Motor neuron (in vitro differentiated cells): ENCODE measurements at regions not wholly inside any gene's neighbourhood (a gene's known extent, or its start where the extent isn't known, plus 50 kb on each side); places are given as distances from the start of the nearest gene placed in this dataset.

Experiments
- ATAC-seq, 8 experiments: fragments of 200-7000 bp; cut with Tn5 transposase; replicated peaks in 6 of 8; 2 replicates each; pipeline ENCODE4 v1.8.0; 2021; ENCODE audit warnings: mild to moderate bottlenecking in 8 of 8, moderate library complexity in 8 of 8
- H3K27ac ChIP-seq, 2 donors: fragments of 250-450 bp; sonication (Bioruptor Pico); 2 replicates each; pipeline ENCODE4 v1.9.0; 2021; ENCODE audit warnings: antibody characterized with exemption in 2 of 2, mild to moderate bottlenecking in 2 of 2, moderate library complexity in 1 of 2
- H3K4me1 ChIP-seq, 2 donors: fragments of 250-450 bp; sonication (Bioruptor Pico); replicated peaks in 1 of 2; 2 replicates each; pipeline ENCODE4 v1.6.1; 2021; ENCODE audit warnings: antibody characterized with exemption in 2 of 2, mild to moderate bottlenecking in 2 of 2, moderate library complexity in 1 of 2
- H3K4me3 ChIP-seq, 5 donors: fragments of 250-450 bp; sonication (Bioruptor Pico); 2 replicates each; pipeline ENCODE4 v1.9.0; 2021; ENCODE audit warnings: antibody characterized with exemption in 5 of 5, mild to moderate bottlenecking in 5 of 5, moderate library complexity in 4 of 5
- WGBS, 10 experiments: fragments of 450-650 bp; shearing (Covaris generic); methylation state at CpG; one replicate each; pipeline ENCODE4 v1.0.0; 2022; 5-methylcytosine and 5-hydroxymethylcytosine counted together
- in situ Hi-C, 9 experiments: fragments of 400-800 bp; cut with MboI; loops; one replicate each; pipeline ENCODE4 v1.15.0; 2021; ENCODE audit warnings: low sequenced_read_pairs in 9 of 9, low pct_unique_long_range_greater_than_20kb in 2 of 9; ENCODE audit not compliant: unreplicated experiment in 9 of 9

GRCh38 chr3:25899352-25900101 lies 109.6 kb downstream of the OXSM start:
- ATAC-seq: no peak
- in situ Hi-C loops: no loop called here
- Histone ChIP-seq H3K27ac (no peak overlapping the region), H3K4me1 (peaks cover 0 to 2% of the 10 kb centered on the region in 2 donors), H3K4me3 (no peak overlapping the region)
- WGBS, 10 experiments: 17 to 80% (median 42%) methylated on average over 1 to 2 of the region's 2 CpGs

GRCh38 chr3:25900161-25900560 lies 110.3 kb downstream of the OXSM start:
- H3K4me1 ChIP-seq: peaks cover 0 to 2% of the 10 kb centered on the region in 2 donors
- ATAC-seq: no peak
- no peak overlapping the region for H3K4me3 ChIP-seq
- in situ Hi-C loops: no loop called here
- no peak overlapping the region for H3K27ac ChIP-seq
- 14 to 94% (median 75%) methylated on average over 1 to 2 of the region's 2 CpGs; no CpG with 5 or more reads in 2 of the 10 experiments for WGBS, 10 experiments

GRCh38 chr3:25901796-25902195 lies 111.9 kb downstream of the OXSM start:
- in situ Hi-C loops: no loop called here
- WGBS, 10 experiments: 6 to 100% (median 81%) methylated on average over 2 of the region's 2 CpGs
- no peak overlapping the region for H3K4me3 ChIP-seq
- peaks cover 0 to 2% of the 10 kb centered on the region in 2 donors for H3K4me1 ChIP-seq
- no peak overlapping the region for H3K27ac ChIP-seq
- no peak for ATAC-seq

- WGBS, 10 experiments: 0 to 100% (median 74%) methylated on average over 1 to 2 of the region's 2 CpGs; no CpG with 5 or more reads in 2 of the 10 experiments
- no peak for ATAC-seq
- no peak overlapping the region for H3K27ac ChIP-seq
- H3K4me3 ChIP-seq: no peak overlapping the region
- peaks cover 0 to 2% of the 10 kb centered on the region in 2 donors for H3K4me1 ChIP-seq
- in situ Hi-C loops: no loop called here
These were observed 112.7 kb downstream of the OXSM start for GRCh38 chr3:25902586-25902985.

DNA sequence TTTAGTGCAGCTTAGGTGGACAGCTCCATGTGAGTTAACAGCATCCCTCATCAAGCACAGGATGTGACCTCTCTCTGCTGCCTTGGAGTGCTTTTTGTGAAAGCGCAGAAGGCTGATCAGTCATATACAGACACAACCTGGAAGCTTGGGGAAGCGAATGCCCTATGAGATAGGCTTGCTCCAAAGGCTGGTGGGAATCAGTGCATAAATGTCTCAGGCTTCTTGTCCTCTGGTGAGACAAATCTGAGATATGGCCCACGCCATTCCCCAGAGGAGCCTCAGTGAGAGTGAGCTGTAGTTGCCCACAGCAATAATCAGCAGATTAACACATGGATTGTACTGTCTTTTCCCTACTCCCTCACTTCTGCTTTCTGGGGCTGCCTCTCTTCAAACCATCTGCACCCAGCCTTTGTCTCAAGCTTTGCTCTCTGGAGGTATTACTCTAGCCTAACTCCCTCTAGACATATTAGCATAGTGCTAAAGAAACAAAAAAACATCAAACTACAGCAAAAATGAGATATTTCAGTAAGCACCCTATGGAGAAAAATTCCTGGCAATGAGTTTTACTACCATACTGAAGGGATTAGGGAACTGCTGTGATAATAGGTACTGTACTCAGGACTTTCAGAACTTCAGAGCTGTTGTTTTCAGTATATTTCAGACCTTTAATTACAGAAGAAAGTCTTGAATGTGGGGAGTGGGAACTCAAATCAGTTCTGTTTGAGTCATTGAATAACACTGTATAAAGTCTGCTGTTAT lies 113.7 kb downstream of the OXSM start:
- in situ Hi-C loops: no loop called here
- ATAC-seq: peak in 5 of 8 experiments; percentile 32 to 61 (median 39)
- H3K4me3 ChIP-seq: no peak overlapping the region
- H3K4me1 ChIP-seq: peaks cover 0 to 2% of the 10 kb centered on the region in 2 donors
- H3K27ac ChIP-seq: no peak overlapping the region
- WGBS, 10 experiments: 52 to 100% (median 96%) methylated on average over 1 to 3 of the region's 3 CpGs; no CpG with 5 or more reads in 6 of the 10 experiments

- peak; percentile 83 to 99 (median 93) for ATAC-seq
- Histone ChIP-seq H3K4me3 (no peak overlapping the region), H3K27ac (no peak overlapping the region), H3K4me1 (peaks cover 0 to 2% of the 10 kb centered on the region in 2 donors)
- WGBS, 10 experiments: 0 to 67% (median 59%) methylated on average over 1 to 3 of the region's 3 CpGs; no CpG with 5 or more reads in 1 of the 10 experiments
- in situ Hi-C loops: no loop called here
These were observed 114.3 kb downstream of the OXSM start for GRCh38 chr3:25904206-25904605.

DNA sequence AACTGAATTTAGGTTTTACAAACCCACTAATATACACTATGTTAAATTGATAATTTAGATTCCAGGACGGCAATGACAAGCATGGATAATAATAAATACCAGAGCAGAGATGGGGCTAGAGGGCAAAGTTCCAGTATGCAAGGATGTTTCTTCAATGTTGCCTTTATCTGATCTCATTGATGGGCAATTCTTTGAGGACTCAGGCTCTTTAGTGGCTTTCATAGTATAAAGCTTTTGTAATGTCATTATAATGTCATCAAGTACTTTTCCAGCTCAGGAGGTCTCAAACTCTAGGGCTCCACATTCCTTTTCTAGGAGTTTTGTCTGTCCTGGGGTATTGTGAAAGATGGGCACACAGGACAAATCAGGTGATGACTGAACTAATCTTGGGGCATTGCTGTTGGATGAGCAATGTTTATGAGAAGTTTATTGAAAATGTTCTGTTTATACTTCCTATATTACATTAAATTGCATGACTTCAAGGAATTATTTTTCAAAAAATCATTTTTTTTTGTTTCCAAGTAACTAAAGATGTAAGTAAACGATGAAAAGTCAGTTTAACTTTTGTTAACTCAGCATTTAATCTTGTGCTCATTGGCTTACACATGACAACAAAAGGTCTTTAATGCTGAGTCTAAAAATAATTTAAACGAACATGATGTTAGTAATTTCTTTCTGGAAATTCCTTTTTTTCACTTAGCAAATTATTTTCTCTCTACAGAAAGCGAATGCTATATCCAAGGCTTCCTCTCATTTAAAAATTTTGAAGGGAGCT lies 116.4 kb downstream of the OXSM start:
- in situ Hi-C loops: no loop called here
- Histone ChIP-seq H3K4me1 (peaks cover 0 to 2% of the 10 kb centered on the region in 2 donors), H3K27ac (no peak overlapping the region), H3K4me3 (no peak overlapping the region)
- no peak for ATAC-seq
- WGBS, 10 experiments: 0 to 94% (median 85%) methylated on average over 2 to 4 of the region's 4 CpGs

- 0 to 100% (median 81%) methylated on average over 1 to 2 of the region's 2 CpGs for WGBS, 10 experiments
- in situ Hi-C loops: no loop called here
- no peak overlapping the region for H3K27ac ChIP-seq
- peaks cover 0 to 2% of the 10 kb centered on the region in 2 donors for H3K4me1 ChIP-seq
- no peak overlapping the region for H3K4me3 ChIP-seq
- ATAC-seq: no peak
These were observed 117.2 kb downstream of the OXSM start for GRCh38 chr3:25907081-25907480.

DNA sequence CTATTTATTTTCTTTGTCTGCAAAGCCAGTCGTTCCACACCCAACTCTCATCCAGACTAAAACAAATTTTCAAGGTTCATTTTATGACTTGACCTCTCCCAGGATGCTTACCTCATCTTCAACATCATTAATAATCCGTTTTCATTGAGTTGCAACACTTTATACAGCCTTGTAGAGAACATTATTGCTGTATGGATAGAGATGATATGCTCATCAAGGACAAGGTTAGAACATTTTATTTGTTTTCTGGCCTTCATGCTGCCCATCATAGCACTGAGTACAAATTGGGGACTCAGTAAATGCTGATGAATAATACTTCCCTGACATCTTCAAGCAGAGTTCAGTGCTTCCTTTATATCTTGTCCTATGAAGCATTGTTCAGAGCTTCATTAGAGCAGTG lies 120.2 kb downstream of the OXSM start:
- peak in 5 of 8 experiments; percentile 18 to 77 (median 72) for ATAC-seq

DNA sequence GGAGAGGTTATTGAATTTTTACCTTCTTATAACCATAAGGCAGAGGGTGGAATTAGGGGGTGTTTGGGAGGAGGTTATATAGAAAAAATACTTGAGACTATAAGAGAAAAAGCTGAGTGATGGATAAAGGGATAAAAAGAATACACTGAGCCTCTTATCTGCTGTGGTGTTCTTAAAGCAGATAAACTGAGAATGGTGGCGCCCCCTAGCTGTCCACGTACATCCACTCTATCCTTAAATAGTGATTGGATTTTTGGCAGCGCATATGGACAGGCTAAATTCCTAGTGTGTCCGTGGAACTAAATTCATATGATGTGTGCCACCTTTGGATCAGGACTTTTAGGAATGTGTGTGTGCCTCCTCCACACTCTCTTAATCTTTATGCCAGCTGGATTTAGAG lies 121.1 kb downstream of the OXSM start:
- no peak overlapping the region for H3K27ac ChIP-seq
- 0 to 86% (median 54%) methylated on average over 2 to 4 of the region's 4 CpGs; no CpG with 5 or more reads in 2 of the 10 experiments for WGBS, 10 experiments
- no peak overlapping the region for H3K4me3 ChIP-seq
- no peaks in the 10 kb centered on the region for H3K4me1 ChIP-seq
- peak in 1 of 8 experiments; percentile 25 for ATAC-seq
- in situ Hi-C loops: no loop called here

More for the DNA sequence above, 120.2 kb downstream of the OXSM start:
- in situ Hi-C loops: no loop called here
- Histone ChIP-seq H3K27ac (no peak overlapping the region), H3K4me1 (no peaks in the 10 kb centered on the region), H3K4me3 (no peak overlapping the region)
- WGBS, 10 experiments: 0 to 74% (median 47%) methylated on average over 1 to 2 of the region's 2 CpGs; no CpG with 5 or more reads in 2 of the 10 experiments

GRCh38 chr3:25911525-25912295 lies 121.8 kb downstream of the OXSM start:
- ATAC-seq: no peak

GRCh38 chr3:25913179-25913578 lies 123.3 kb downstream of the OXSM start:
- ATAC-seq: no peak
- Histone ChIP-seq H3K4me3 (no peak overlapping the region), H3K27ac (no peak overlapping the region), H3K4me1 (no peaks in the 10 kb centered on the region)
- in situ Hi-C loops: no loop called here

More at GRCh38 chr3:25911525-25912295, 121.8 kb downstream of the OXSM start:
- Histone ChIP-seq H3K4me1 (no peaks in the 10 kb centered on the region), H3K4me3 (no peak overlapping the region), H3K27ac (no peak overlapping the region)
- WGBS, 10 experiments: 16 to 100% (median 80%) methylated on average over 1 to 6 of the region's 7 CpGs
- in situ Hi-C loops: no loop called here
